Fibroblast of villous mesenchyme (primary cell): ENCODE measurements at regions not wholly inside any gene's neighbourhood (a gene's known extent, or its start where the extent isn't known, plus 50 kb on each side); places are given as distances from the start of the nearest gene placed in this dataset.

ENCODE experiments used
- DNase-seq: peaks from one replicate; pipeline ENCODE4 v3.0.0-alpha.2; 2010; ENCODE audit warnings: low read depth
- H3K4me3 ChIP-seq: 2 replicates; pipeline ENCODE4 v1.5.1; 2011; ENCODE audit warnings: low read depth, mild to moderate bottlenecking, low read length
- TF ChIP-seq, protein P1 (sequence below): IDR thresholded peaks from 2 replicates; pipeline ENCODE4 v1.5.1; 2012; ENCODE audit warnings: low read depth, mild to moderate bottlenecking, low read length; ENCODE audit not compliant: insufficient read depth

DNA sequence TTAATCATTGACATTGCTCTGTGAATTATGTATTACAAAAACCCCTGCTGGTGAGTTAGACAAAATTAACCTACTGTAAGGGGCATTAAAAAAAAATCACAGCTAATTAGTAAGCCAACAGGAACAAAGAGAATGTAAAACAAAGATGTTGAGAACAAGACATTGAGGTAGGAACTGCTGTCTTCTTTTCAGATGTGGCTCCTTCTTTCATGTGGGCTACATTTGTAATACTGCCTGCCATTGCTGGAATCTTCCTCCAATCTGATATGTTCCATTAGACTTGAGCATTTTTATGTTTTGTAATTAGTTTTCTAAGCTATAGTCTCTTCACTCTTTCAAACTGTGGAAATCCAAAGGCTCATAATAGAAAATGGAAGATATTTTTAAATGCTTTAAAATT is 353.0 kb downstream of the ADGRL2 start:
- DNase-seq = no peak
- TF ChIP-seq, protein P1, sequence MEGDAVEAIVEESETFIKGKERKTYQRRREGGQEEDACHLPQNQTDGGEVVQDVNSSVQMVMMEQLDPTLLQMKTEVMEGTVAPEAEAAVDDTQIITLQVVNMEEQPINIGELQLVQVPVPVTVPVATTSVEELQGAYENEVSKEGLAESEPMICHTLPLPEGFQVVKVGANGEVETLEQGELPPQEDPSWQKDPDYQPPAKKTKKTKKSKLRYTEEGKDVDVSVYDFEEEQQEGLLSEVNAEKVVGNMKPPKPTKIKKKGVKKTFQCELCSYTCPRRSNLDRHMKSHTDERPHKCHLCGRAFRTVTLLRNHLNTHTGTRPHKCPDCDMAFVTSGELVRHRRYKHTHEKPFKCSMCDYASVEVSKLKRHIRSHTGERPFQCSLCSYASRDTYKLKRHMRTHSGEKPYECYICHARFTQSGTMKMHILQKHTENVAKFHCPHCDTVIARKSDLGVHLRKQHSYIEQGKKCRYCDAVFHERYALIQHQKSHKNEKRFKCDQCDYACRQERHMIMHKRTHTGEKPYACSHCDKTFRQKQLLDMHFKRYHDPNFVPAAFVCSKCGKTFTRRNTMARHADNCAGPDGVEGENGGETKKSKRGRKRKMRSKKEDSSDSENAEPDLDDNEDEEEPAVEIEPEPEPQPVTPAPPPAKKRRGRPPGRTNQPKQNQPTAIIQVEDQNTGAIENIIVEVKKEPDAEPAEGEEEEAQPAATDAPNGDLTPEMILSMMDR = no peak
- no peak overlapping the region for H3K4me3 ChIP-seq

DNA sequence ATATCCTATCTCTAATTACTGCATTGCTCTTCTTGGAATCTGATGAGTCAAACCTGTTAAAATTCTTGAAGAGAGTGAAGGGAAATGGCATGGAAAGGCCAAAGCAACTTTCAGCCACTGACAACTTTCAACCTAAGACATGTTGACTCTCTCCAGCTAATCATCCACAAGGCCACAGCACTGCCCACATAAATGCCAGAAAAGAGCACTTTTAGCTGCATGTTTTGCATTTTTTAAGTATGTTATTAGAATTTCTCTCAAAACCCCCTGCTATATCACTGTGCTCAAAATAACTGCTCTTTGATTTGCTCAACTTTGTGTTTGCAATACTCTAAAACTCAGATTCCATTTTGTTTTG is 352.5 kb downstream of the ADGRL2 start:
- TF ChIP-seq, protein P1 = no peak
- no peak for DNase-seq
- no peak overlapping the region for H3K4me3 ChIP-seq

DNA sequence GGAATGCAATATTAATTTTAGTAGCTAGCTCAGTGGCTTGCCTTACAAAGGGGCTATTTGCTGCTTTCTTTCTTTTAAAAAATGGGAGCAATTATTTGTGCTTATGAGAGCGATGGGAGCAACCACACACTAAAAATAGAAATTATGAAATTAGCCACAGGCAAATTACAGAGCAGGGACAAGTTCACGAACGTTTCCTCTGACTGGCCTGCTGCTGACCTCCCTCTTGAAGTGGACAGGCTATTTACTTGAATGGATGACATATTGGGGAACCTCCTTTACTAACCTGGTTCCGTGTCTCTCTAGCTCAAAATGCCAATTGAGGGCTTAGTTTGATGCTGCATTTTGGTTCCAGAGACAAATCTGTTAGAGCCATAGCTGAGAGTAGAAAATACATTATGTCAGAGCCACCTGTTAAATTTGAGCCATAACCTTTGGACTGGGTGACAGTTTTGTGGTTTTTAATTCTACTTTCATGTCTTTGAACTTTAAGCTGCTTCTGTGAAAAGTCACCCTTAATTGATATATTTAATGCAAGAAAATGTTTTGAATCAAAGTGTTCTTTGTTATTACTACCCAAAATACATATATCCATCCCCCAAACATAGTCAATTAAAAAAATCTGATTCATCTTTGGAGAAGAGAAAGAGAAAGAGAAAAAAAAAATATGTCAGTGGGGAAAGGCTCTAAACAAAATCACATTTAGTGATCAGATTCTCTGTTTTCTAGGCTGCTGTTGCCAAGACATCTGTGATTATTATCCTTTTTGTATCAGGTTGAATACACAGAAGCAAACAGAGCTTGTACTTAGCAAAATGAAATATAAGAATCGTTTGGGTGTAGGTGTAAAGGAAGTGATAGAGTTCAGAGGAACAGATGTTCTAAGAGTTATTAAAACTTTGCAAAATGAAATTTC is 351.9 kb downstream of the ADGRL2 start:
- TF ChIP-seq, protein P1 = no peak
- no peak overlapping the region for H3K4me3 ChIP-seq
- no peak for DNase-seq

DNA sequence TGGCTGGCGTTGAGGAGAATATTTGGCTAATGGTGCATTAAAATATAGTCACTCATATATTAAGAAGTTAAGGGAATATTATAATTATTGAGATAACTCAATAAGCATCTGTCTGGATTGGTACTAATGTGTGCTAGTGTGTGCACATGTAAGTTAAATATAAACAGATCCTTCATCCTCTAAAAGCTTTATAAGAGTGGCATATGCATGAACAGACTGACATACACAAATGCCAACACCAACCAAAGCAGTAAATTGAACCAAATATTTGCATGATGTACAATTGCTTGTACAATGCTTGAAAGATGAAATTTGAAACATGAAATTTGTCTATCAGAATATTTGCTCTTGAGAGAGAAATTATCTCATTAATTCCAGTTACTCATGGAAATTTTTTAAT is 344.9 kb downstream of the ADGRL2 start:
- no peak overlapping the region for H3K4me3 ChIP-seq
- DNase-seq = no peak
- TF ChIP-seq, protein P1 = no peak

DNA sequence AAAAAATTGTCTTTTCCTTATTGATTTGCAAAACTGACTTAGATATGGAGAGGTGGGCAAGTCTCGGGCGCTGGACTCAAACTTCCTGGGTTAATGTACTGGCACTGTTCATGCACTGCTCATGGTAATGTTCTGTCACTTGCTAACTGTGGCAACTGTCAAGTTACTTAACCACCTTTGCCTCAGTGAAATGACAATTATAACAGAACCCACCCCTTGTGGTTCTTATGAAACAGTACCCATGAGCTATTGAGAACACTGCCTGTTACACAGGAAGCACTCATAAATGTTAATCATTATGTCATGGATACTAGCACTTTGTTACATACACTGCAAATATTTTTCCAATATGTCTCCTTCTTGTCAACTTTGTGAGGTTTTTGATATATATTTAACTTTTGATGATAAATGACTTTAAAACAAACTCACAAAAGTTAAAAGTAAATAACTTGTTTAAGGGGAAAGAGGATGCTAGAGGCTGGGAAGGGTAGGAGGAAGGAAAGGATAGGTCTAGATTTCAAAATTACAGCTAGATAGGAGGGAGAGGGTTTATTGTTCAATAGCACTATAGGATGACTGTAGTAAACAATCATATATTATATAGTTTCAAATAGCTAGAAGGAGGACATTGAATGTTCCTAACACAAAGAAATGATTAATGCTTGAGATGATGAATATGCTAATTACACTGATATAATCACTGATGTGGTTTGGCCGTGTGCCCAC is 342.5 kb downstream of the ADGRL2 start:
- DNase-seq = no peak
- TF ChIP-seq, protein P1 = no peak
- H3K4me3 ChIP-seq = no peak overlapping the region

DNA sequence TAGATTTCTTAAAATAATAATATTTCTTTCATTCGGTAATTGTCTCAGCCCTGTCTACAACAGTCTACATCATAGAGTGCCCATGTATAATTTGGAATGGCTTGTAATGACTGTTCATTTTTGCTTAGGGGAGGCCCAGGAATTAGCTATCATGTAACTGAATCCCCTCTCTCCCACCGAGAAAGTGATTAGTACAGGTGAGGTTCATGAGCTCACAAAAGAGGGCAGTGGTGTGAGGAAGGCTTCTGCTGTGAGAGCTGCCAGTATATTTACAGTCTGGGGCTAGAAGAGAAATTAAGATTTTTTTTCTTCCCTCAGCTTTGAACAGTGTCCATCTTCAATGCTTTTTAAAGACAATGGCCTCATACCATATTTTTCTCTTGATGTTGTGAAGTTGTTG is 340.7 kb downstream of the ADGRL2 start:
- TF ChIP-seq, protein P1 = no peak
- DNase-seq = no peak
- H3K4me3 ChIP-seq = no peak overlapping the region
